Adrenal gland (tissue), 5 donors: ENCODE measurements at regions not wholly inside any gene's neighbourhood (a gene's known extent, or its start where the extent isn't known, plus 50 kb on each side); places are given as distances from the start of the nearest gene placed in this dataset.

Experiments
- POLR2A ChIP-seq, 2 donors: fragments of 450-650 bp; IDR thresholded peaks; one replicate each; pipeline ENCODE4 v1.6.1; 2017; ENCODE audit warnings: antibody characterized with exemption in 2 of 2, mild to moderate bottlenecking in 2 of 2, moderate library complexity in 1 of 2
- TF ChIP-seq, protein P1 (sequence below), 6 experiments: fragments of 450-650 bp in 4 of 6; fragments of 200-600 bp in 2 of 6; sonication (generic) in 1 of 6; IDR thresholded peaks; 1 replicate in 5 of 6; 2 replicates in 1 of 6; pipeline versions ENCODE4 v1.5.1 to v1.8.0; 2016 to 2021; ENCODE audit warnings: antibody characterized with exemption in 6 of 6, mild to moderate bottlenecking in 2 of 6, moderate library complexity in 1 of 6
- donor health status: DM: no; HTN: no; CAD: no.

GRCh38 chr5:12413585-12413984, 509.3 kb upstream of the CTNND2 start:
- TF ChIP-seq, protein P1, sequence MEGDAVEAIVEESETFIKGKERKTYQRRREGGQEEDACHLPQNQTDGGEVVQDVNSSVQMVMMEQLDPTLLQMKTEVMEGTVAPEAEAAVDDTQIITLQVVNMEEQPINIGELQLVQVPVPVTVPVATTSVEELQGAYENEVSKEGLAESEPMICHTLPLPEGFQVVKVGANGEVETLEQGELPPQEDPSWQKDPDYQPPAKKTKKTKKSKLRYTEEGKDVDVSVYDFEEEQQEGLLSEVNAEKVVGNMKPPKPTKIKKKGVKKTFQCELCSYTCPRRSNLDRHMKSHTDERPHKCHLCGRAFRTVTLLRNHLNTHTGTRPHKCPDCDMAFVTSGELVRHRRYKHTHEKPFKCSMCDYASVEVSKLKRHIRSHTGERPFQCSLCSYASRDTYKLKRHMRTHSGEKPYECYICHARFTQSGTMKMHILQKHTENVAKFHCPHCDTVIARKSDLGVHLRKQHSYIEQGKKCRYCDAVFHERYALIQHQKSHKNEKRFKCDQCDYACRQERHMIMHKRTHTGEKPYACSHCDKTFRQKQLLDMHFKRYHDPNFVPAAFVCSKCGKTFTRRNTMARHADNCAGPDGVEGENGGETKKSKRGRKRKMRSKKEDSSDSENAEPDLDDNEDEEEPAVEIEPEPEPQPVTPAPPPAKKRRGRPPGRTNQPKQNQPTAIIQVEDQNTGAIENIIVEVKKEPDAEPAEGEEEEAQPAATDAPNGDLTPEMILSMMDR (IDR thresholded peaks at IDR 0.05): no peak
- no peak for TF ChIP-seq POLR2A (IDR thresholded peaks at IDR 0.05)
